Neural cell (in vitro differentiated cells): ENCODE measurements at regions not wholly inside any gene's neighbourhood (a gene's known extent, or its start where the extent isn't known, plus 50 kb on each side); places are given as distances from the start of the nearest gene placed in this dataset.

Experiments
- EP300 ChIP-seq: fragments of 450-650 bp; conservative IDR thresholded peaks from 2 replicates; pipeline ENCODE4 v1.6.1; 2014; ENCODE audit warnings: antibody characterized with exemption, mild to moderate bottlenecking, moderate library complexity; ENCODE audit not compliant: poor library complexity, severe bottlenecking
- EZH2 ChIP-seq: fragments of 200-600, 300-800 bp; shearing (Covaris generic), sonication (generic); IDR thresholded peaks from 2 replicates; pipeline ENCODE4 v1.6.1; 2014; ENCODE audit warnings: antibody characterized with exemption, low read length, borderline replicate concordance, mild to moderate bottlenecking; ENCODE audit not compliant: insufficient read depth, poor library complexity, severe bottlenecking
- RAD21 ChIP-seq: fragments of 450-650 bp; conservative IDR thresholded peaks from 2 replicates; pipeline ENCODE4 v1.6.1; 2014; ENCODE audit warnings: antibody characterized with exemption, mild to moderate bottlenecking, moderate library complexity
- TF ChIP-seq, protein P1 (sequence below): fragments of 450-650 bp; IDR thresholded peaks from 2 replicates; pipeline ENCODE4 v1.5.1; 2014; ENCODE audit warnings: antibody characterized with exemption, mild to moderate bottlenecking, moderate library complexity; ENCODE audit not compliant: poor library complexity, severe bottlenecking

DNA sequence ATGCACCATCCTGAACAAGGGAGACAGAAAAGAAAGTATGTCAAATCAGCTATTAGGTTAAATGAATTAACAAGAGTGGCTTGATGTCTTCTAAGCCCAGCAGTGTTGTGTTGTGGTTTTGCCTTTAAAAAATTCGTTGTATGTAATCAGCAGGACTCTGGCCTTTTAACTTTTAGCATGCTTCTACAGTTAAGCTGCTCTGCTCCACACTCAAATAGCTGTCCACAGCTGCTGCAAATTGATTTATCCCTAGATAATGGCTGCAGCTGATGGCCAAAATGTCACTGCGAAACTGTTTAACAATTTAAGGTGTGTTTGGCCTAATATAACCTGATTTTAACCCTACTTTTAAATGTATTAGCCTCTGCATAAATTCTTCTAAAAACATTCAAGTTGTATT lies 85.8 kb downstream of the CXXC4 start:
- TF ChIP-seq, protein P1, sequence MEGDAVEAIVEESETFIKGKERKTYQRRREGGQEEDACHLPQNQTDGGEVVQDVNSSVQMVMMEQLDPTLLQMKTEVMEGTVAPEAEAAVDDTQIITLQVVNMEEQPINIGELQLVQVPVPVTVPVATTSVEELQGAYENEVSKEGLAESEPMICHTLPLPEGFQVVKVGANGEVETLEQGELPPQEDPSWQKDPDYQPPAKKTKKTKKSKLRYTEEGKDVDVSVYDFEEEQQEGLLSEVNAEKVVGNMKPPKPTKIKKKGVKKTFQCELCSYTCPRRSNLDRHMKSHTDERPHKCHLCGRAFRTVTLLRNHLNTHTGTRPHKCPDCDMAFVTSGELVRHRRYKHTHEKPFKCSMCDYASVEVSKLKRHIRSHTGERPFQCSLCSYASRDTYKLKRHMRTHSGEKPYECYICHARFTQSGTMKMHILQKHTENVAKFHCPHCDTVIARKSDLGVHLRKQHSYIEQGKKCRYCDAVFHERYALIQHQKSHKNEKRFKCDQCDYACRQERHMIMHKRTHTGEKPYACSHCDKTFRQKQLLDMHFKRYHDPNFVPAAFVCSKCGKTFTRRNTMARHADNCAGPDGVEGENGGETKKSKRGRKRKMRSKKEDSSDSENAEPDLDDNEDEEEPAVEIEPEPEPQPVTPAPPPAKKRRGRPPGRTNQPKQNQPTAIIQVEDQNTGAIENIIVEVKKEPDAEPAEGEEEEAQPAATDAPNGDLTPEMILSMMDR, result no peak
- no peak for TF ChIP-seq RAD21
- TF ChIP-seq EP300, result no peak
- TF ChIP-seq EZH2, result no peak
